ENCODE measurements at regions not wholly inside any gene's neighbourhood (a gene's known extent, or its start where the extent isn't known, plus 50 kb on each side); places are given as distances from the start of the nearest gene placed in this dataset.

DNA sequence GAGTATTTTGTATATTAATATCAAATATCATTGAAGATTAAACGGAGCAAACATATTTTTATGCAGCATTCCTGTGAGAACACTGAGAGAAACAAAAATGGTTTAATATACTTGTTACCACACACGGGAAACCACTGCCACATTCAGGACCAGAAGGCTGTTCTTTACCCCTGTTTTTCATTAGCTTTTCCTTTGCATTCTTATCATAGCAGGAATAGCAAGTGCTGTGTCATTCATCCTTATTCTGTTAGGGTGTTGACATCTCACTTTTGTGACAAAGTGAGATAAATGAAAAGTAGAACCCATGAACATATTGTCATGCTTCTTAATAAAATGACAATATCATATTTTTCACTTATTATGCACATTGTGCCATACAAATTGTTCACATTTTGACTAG lies 212.4 kb upstream of the NDST4 start:
- no peak for DNase-seq (ENCODE audit: low spot score)

- no peak for DNase-seq (ENCODE audit: low spot score)
Measured at GRCh38 chr4:115323106-115323707, 209.8 kb upstream of the NDST4 start.

DNA sequence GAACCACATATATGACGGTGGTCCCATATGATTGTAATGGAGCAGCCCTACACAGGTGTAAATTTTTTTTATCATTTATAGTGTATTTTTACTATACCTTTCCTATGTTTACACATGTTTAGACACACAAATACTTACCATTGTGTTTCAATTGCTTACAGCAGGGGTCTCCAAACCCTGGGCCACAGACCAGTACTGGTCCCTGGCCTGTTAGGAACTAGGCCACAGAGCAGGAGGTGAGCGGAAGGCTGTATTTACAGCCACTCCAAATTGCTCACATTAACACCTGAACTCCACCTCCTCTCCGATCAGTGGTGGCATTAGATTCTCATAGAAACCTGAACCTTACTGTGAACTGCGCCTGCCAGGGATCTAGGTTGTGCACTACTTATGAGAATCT lies 201.8 kb upstream of the NDST4 start:
- no peak for DNase-seq (ENCODE audit: low spot score)

DNA sequence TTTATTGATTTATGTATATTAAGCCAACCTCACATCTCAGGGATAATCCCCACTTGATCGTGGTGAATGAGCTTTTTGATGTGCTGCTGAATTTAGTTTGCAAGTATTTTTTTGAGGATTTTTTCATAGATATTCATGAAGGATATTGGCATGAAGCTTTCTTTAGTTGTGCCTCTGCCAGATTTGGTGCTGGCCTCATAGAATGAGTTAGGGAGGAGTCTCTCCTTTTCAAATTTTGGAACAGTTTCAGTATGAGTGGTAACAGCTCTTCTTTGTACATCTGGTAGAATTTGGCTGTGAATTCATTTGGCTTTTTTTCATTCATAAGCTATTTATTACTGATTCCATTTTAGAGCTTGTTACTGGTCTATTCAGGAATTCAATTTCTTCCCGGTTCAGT lies 197.2 kb upstream of the NDST4 start:
- no peak for DNase-seq (ENCODE audit: low spot score)

DNA sequence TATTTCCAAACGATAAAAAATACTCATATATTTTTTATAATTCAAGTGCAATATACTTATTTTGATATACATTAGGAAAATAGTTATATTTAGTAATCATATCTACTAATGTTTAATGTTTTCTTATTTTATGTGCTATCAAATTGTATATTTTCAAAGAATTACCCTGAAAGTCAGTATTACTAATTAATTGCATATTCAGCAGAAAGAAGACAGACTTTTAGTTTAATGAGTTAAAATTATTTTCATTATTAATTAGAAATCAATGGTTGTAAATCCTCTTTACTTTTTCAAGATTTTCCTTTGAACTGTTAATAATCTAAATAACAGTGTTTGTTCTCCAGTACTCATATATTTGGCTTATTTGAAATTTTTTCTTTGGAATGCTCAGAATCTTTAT lies 181.3 kb upstream of the NDST4 start:
- DNase-seq (ENCODE audit: low spot score) = no peak

GRCh38 chr4:115293093-115293462 lies 179.7 kb upstream of the NDST4 start:
- no peak for DNase-seq (ENCODE audit: low spot score)

DNA sequence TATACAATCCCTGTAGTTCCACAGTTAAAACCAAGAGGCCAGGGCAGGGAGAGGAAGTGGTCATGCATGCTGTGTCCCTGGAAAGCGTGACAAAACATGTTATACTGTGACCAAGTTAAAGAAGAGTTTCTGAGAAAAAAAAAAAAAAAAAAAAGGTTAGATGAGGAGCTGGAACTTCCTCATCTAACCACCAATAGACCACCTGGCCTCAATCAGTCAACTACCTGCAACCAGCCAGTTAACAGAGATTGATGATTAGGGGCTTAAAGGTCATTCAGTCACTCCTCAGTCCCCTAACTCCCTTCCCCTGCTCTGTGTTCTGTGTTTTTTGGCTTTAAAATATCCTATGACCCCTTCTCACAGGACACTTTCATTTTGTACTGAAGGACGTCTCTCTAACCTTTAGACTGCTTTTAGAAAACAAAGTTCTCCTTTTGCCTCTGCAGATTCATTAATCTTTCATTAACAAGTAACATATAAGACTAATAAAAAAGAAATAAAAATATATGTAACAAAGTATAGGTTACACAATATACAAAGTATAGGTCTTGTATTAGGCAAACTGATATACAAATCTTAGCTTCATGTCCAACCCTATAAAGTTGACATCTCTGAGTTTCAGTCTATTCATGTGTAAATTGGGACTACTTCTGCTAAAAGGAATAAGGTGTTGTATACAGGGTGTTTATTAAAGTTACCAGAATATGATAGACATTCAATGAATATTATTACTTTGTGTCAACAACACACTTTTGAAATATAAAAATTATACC lies 179.1 kb upstream of the NDST4 start:
- DNase-seq (ENCODE audit: low spot score) = no peak

- no peak for DNase-seq (ENCODE audit: low spot score)
Measured at GRCh38 chr4:115287426-115287825, 174.0 kb upstream of the NDST4 start.

- DNase-seq (ENCODE audit: low spot score) = no peak
Measured at GRCh38 chr4:115279330-115279729, 165.9 kb upstream of the NDST4 start.

DNA sequence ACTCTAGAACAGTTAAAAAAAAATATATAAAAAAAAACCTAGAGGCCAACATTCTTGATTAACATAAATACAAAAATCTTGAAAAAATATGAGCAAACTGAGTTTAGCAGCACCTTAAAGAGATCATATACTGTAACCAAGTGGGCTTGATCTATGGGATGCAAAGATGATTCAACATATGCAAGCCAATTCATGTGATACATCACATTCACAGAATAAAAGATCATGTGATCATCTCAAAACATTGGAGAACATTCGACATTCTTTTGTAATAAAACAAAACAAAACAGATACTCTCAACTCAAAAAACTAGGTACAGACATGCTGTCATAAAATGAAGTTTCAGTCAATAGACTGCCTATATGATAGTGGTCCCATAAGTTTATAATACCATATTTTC lies 165.4 kb upstream of the NDST4 start:
- no peak for DNase-seq (ENCODE audit: low spot score)

DNA sequence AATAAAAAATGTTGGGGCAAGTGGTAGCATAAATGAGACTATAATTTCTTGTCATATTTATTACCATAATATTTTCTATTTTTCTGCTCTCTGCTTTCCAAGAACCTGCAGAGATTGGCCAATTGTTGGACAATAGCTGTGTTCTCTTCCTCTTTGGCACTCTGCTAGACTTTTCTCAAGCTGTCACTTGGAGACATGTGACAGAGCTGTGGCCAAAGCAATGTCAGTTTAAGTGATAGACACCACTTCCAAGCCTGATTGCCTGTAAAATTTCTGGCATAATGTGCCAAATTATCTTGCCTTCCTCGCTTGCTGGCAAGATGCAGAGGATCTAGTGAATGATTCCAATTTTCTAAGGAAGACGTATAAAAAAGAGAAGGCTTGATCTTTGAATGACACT lies 162.2 kb upstream of the NDST4 start:
- DNase-seq (ENCODE audit: low spot score) = no peak

GRCh38 chr4:115274545-115274944 lies 161.1 kb upstream of the NDST4 start:
- no peak for DNase-seq (ENCODE audit: low spot score)

GRCh38 chr4:115272594-115272993 lies 159.2 kb upstream of the NDST4 start:
- DNase-seq (ENCODE audit: low spot score) = no peak

DNA sequence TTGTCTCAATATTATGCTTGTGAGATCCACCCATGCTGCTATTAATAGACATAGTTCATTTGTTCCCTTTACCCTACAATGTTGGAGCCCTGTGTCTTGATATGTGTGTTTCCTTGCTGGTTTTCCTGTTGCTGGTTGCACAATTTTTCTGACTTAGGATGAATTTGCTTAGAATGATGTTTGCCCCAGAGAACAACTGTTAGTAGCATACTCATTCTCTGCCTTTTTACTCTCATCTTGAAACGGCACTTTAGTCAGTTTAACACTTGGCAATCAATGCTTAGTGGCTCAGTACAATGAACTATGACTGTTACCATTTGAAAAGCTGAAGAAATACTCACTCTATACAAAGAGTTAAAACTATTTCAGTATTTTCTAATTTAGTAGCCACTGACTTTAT lies 158.8 kb upstream of the NDST4 start:
- DNase-seq (ENCODE audit: low spot score) = no peak

- no peak for DNase-seq (ENCODE audit: low spot score)
Measured at GRCh38 chr4:115260195-115260594, 146.8 kb upstream of the NDST4 start.

GRCh38 chr4:115259642-115260041 lies 146.2 kb upstream of the NDST4 start:
- no peak for DNase-seq (ENCODE audit: low spot score)

- no peak for DNase-seq (ENCODE audit: low spot score)
Measured at GRCh38 chr4:115249808-115250207, 136.4 kb upstream of the NDST4 start.

DNA sequence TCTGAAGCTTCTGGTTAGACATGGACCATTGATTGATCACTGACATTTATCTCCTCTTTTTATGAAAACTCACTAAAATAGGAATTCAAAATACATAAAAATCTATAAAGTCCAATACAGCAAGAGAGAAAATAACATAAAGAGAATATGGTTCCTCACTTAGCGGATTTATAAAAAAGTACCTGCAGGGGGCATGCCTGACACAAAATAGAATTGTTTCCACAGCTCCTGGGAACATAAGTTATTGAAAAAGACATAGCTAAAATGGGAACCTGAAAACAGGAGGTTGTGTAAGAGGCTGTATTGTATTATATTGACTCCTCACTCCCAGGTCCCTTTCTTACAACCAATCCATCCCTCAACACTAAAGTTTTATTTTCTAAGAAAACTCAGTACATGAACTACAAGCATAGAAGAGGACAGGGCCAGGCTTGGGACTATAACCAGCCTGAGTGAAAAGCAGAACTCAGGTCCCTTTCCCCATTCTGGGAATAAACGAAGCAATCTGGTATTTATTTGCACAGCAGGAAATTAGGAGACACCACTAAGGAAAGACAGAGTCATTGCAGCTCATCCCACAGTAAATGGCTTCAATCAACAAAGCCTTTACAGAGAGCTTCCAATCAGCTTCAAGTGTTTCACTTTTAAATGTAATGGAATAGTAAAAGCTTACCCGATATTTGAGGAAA lies 121.1 kb upstream of the NDST4 start:
- no peak for DNase-seq (ENCODE audit: low spot score)

GRCh38 chr4:115233600-115233999 lies 120.2 kb upstream of the NDST4 start:
- DNase-seq (ENCODE audit: low spot score) = no peak

- DNase-seq (ENCODE audit: low spot score) = no peak
Measured at GRCh38 chr4:115229873-115230272, 116.5 kb upstream of the NDST4 start.

- DNase-seq (ENCODE audit: low spot score) = no peak
Measured at GRCh38 chr4:115228851-115229250, 115.4 kb upstream of the NDST4 start.

- DNase-seq (ENCODE audit: low spot score) = no peak
Measured at GRCh38 chr4:115222061-115222460, 108.6 kb upstream of the NDST4 start.

- no peak for DNase-seq (ENCODE audit: low spot score)
Measured at GRCh38 chr4:115219862-115220261, 106.4 kb upstream of the NDST4 start.
